ENCODE measurements at regions not wholly inside any gene's neighbourhood (a gene's known extent, or its start where the extent isn't known, plus 50 kb on each side); places are given as distances from the start of the nearest gene placed in this dataset.
A peak's percentile ranks its signal among the peaks of the same experiment; 100 is the strongest.

DNA sequence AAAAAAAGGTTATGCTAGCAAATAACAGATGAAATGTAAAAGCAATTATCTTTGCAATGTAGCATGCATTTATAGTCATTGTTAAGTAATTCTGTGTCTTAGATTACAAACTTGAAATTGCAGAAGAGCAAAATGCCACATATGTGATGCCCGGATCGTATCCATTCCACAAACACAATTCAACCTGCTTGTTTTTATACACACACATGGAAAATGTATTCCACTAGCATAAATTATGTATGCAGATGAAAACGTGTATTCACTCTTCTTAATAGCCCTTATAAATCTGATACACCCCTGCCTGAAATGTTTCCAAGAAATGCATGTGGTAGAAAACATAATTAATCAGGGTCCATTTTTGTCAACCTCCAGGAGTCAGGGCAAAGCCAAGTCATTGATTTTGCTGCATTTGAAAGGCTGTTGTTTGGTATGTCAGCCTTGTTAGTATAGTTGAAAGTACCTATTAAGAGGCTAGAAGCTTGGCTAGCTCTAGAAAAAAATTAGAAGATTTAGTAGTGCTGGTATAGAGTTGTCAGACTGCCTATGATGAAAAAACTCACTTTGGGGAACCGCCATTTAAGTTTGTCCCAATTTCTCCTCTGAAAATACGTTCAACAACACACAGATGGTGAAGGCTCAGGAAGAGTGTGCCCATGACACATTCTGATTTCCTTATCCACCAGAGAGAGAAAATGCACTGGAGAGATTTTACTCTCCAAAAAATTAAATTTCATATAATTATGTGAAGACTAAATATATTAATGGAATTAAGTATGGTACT is 69.2 kb upstream of the TMC3 start:
- no peak for DNase-seq (ENCODE audit: low read depth)
- TF ChIP-seq, protein P1, sequence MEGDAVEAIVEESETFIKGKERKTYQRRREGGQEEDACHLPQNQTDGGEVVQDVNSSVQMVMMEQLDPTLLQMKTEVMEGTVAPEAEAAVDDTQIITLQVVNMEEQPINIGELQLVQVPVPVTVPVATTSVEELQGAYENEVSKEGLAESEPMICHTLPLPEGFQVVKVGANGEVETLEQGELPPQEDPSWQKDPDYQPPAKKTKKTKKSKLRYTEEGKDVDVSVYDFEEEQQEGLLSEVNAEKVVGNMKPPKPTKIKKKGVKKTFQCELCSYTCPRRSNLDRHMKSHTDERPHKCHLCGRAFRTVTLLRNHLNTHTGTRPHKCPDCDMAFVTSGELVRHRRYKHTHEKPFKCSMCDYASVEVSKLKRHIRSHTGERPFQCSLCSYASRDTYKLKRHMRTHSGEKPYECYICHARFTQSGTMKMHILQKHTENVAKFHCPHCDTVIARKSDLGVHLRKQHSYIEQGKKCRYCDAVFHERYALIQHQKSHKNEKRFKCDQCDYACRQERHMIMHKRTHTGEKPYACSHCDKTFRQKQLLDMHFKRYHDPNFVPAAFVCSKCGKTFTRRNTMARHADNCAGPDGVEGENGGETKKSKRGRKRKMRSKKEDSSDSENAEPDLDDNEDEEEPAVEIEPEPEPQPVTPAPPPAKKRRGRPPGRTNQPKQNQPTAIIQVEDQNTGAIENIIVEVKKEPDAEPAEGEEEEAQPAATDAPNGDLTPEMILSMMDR (IDR thresholded peaks at IDR 0.05; ENCODE audit: insufficient read depth, low read depth, low read length, missing control alignments), result no peak

DNA sequence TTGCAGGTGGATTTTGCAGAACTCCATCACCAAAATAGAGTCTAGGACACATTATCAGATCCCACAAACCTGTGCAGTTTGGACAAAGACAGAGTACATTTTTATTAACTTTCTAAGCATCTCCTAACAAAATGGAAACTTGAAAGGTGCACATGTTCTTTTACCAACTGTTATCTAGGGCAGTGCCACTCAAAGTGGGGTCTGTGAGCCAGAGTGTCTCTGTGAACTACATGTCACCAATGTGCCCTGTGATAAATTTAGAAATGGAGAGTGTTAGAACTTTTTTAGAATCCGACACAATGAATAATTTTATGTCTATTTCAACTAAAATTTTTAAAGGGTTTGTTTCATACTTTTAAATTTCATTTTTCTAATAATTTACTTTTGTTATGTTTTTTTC is 68.4 kb upstream of the TMC3 start:
- TF ChIP-seq, protein P1 (IDR thresholded peaks at IDR 0.05; ENCODE audit: insufficient read depth, low read depth, low read length, missing control alignments), result no peak
- no peak overlapping the region for H3K4me3 ChIP-seq (ENCODE audit: low read length)
- DNase-seq (ENCODE audit: low read depth), result no peak

More for the DNA sequence above, 69.2 kb upstream of the TMC3 start:
- no peak overlapping the region for H3K4me3 ChIP-seq (ENCODE audit: low read length)

DNA sequence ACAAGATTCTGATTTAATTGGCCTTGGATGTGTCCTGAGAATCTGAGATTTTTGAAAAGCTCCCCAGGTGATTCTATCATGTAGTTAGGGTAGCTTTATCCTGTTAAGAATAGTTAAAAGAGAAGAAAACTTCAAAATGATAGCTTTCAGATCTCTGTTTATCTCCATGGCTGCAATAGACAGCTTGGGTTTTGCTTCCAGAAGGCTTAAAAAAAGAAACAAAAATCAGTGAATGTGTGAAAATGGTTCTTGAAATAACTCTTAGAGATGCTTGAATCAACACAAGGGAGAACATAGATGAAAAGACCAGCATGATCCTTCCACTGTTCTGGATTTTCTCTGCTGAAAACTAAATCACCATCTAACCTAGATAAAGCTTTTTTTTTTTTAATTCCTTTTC is 60.8 kb upstream of the TMC3 start:
- no peak overlapping the region for H3K4me3 ChIP-seq (ENCODE audit: low read length)
- TF ChIP-seq, protein P1 (IDR thresholded peaks at IDR 0.05; ENCODE audit: insufficient read depth, low read depth, low read length, missing control alignments), result no peak
- DNase-seq (ENCODE audit: low read depth), result no peak

DNA sequence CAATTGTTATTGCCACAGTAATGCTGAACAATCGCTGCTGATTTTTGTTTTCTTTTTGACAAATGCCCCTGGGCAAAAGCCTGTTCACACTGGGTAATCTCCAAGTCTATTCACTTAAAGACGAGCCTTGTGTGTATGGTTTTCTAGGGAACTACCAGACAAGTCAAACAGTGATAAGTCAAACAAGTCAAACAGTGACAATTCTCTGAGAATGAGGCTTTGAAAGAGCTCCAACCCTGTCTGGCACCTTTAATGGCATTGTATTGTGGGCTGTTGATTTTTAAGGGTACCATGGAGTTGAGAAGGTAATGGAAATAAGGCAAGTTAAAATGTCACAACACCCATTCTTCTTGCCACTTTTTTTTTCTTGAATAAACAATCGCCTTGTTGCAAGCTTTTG is 59.4 kb upstream of the TMC3 start:
- peak; percentile 44 for DNase-seq (ENCODE audit: low read depth)
- TF ChIP-seq, protein P1 (IDR thresholded peaks at IDR 0.05; ENCODE audit: insufficient read depth, low read depth, low read length, missing control alignments), result no peak

DNA sequence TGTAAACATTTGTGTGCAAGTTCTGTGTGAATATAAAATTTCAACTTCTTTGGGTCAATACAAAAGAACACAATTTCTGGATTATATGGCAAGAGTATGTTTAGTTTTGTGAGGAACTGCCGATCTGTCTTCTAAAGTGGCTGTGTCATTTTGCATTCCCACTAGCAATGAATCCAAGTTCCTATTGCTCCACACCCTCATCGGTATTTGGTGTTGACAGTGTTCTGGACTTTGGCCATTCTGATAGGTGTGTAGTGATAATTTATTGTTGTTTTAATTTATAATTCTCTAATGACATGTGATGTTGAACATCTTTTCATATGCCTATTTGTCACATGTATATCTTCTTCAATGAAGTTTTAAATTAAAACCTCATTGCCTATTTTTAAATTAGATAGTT is 58.2 kb upstream of the TMC3 start:
- TF ChIP-seq, protein P1 (IDR thresholded peaks at IDR 0.05; ENCODE audit: insufficient read depth, low read depth, low read length, missing control alignments), result no peak
- DNase-seq (ENCODE audit: low read depth), result no peak
- no peak overlapping the region for H3K4me3 ChIP-seq (ENCODE audit: low read length)

More for the DNA sequence above, 59.4 kb upstream of the TMC3 start:
- no peak overlapping the region for H3K4me3 ChIP-seq (ENCODE audit: low read length)

DNA sequence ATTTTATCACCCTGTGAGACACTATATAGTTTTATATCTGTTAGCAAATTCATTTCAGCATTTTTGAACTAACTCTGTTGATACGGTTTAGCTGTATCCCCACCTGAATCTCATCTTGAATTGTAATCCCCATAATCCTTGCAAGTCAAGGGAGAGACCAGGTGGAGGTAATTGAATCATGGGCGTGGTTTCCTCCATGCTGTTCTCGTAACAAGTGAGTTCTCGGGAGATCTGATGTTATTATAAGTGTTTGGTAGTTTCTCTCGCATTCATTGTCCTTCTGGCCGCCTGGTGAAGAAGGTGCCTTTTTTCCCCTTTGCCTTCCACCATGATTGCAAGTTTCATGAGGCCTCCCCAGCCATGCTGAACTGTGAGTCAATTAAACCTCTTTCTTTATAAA is 53.2 kb upstream of the TMC3 start:
- no peak overlapping the region for H3K4me3 ChIP-seq (ENCODE audit: low read length)
- DNase-seq (ENCODE audit: low read depth), result no peak
- TF ChIP-seq, protein P1 (IDR thresholded peaks at IDR 0.05; ENCODE audit: insufficient read depth, low read depth, low read length, missing control alignments), result no peak

DNA sequence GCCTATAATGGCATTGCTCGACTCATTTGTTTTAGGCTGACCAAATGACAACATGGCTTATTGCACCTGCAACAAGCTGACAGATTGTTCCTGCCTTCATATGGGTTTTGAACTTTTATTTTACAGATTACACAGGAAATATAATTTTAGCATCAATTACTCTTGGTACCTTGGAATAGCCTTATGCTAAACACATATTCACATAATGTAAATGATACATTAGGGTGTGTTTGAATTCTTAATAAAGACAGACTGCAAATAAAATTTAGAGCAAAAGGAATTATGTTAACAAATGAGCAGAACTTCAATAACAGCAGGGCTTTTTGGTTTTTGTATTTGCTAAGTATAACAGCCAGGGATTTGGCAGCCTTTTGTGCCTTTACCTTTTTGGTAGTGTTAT is 51.9 kb upstream of the TMC3 start:
- H3K4me3 ChIP-seq (ENCODE audit: low read length), result no peak overlapping the region
- DNase-seq (ENCODE audit: low read depth), result no peak
- TF ChIP-seq, protein P1 (IDR thresholded peaks at IDR 0.05; ENCODE audit: insufficient read depth, low read depth, low read length, missing control alignments), result no peak
